SK-N-SH treated with all-trans-retinoic acid at 6 μM for 48 hours (cell line): ENCODE measurements at regions not wholly inside any gene's neighbourhood (a gene's known extent, or its start where the extent isn't known, plus 50 kb on each side); places are given as distances from the start of the nearest gene placed in this dataset.

ENCODE experiments used
- ARNTL ChIP-seq: fragments of 450-650 bp; formaldehyde crosslinking; IDR thresholded peaks from 2 replicates; pipeline ENCODE4 v1.5.0; 2020; ENCODE audit warnings: low read depth, mild to moderate bottlenecking, moderate library complexity, borderline replicate concordance
- BACH2 ChIP-seq: fragments of 250-450 bp; sonication (Bioruptor Pico); IDR thresholded peaks from 2 replicates; pipeline ENCODE4 v1.9.0; 2021; ENCODE audit warnings: mild to moderate bottlenecking, borderline replicate concordance
- CSRNP3 ChIP-seq: fragments of 250-450 bp; sonication (Bioruptor Pico); IDR thresholded peaks from 2 replicates; pipeline ENCODE4 v1.5.1; 2021; ENCODE audit warnings: mild to moderate bottlenecking, moderate library complexity
- ESRRG ChIP-seq: fragments of 250-450 bp; sonication (Bioruptor Pico); IDR thresholded peaks from 2 replicates; pipeline ENCODE4 v1.6.1; 2021; ENCODE audit warnings: mild to moderate bottlenecking
- GLIS3 ChIP-seq: fragments of 250-450 bp; sonication (Bioruptor Pico); IDR thresholded peaks from 2 replicates; pipeline ENCODE4 v1.5.0; 2020; ENCODE audit warnings: mild to moderate bottlenecking, moderate library complexity
- PATZ1 ChIP-seq: fragments of 250-450 bp; sonication (Bioruptor Pico); IDR thresholded peaks from 2 replicates; pipeline ENCODE4 v1.8.0; 2020; ENCODE audit warnings: mild to moderate bottlenecking, moderate library complexity, borderline replicate concordance
- PPARA ChIP-seq: fragments of 250-450 bp; sonication (Bioruptor Pico); IDR thresholded peaks from 2 replicates; pipeline ENCODE4 v1.5.0; 2020; ENCODE audit warnings: mild to moderate bottlenecking, borderline replicate concordance
- TCF4 ChIP-seq: fragments of 250-450 bp; sonication (Bioruptor Pico); IDR thresholded peaks from 2 replicates; pipeline ENCODE4 v1.8.0; 2021; ENCODE audit warnings: mild to moderate bottlenecking, moderate library complexity, borderline replicate concordance
- ZC3H10 ChIP-seq: fragments of 250-450 bp; sonication (Bioruptor Pico); IDR thresholded peaks from 2 replicates; pipeline ENCODE4 v1.5.1; 2021; ENCODE audit warnings: mild to moderate bottlenecking, moderate library complexity
- ZFP3 ChIP-seq: fragments of 250-450 bp; sonication (Bioruptor Pico); IDR thresholded peaks from 2 replicates; pipeline ENCODE4 v1.5.0; 2020; ENCODE audit warnings: mild to moderate bottlenecking, moderate library complexity
- ZFP30 ChIP-seq: fragments of 450-650 bp; formaldehyde crosslinking; IDR thresholded peaks from 2 replicates; pipeline ENCODE4 v1.5.0; 2022; ENCODE audit warnings: mild to moderate bottlenecking, moderate library complexity
- ZNF565 ChIP-seq: fragments of 450-650 bp; formaldehyde crosslinking; conservative IDR thresholded peaks from 2 replicates; pipeline ENCODE4 v1.5.0; 2020; ENCODE audit warnings: low read depth, mild to moderate bottlenecking, moderate library complexity
- ZNF70 ChIP-seq: fragments of 450-650 bp; formaldehyde crosslinking; IDR thresholded peaks from 2 replicates; pipeline ENCODE4 v1.5.0; 2020; ENCODE audit warnings: mild to moderate bottlenecking, moderate library complexity

DNA sequence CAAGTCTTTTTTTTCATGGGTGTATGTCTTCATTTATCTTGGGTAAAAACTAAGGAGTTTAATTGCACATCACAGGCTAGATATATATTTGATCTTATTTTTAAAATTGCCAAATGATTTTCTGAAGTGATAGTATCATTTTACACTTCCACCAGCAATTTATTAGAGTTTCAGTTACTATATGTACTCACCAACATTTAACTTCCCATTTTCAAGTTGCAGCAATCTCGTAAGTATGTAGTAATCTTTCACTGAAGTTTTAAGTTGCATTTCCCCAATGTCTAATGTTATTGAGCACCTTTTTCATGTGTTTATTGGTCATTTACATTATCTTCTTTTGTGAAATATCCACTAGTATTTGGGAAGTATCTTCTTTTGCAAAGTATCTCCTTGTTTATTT, 277.4 kb upstream of the CNR1 start:
- TF ChIP-seq ZFP3 (CRISPR knock-in tag) (no peak), BACH2 (CRISPR knock-in tag) (no peak), ZNF70 (no peak), ZC3H10 (no peak), PATZ1 (no peak), ARNTL (CRISPR knock-in tag) (no peak), GLIS3 (CRISPR knock-in tag) (no peak), ZNF565 (no peak), ESRRG (CRISPR knock-in tag) (no peak), PPARA (CRISPR knock-in tag) (no peak), TCF4 (CRISPR knock-in tag) (no peak), ZFP30 (CRISPR knock-in tag) (no peak), CSRNP3 (CRISPR knock-in tag) (no peak)
